H1 (cell line): ENCODE measurements at regions not wholly inside any gene's neighbourhood (a gene's known extent, or its start where the extent isn't known, plus 50 kb on each side); places are given as distances from the start of the nearest gene placed in this dataset.
A peak's percentile ranks its signal among the peaks of the same experiment; 100 is the strongest.

Source experiments
- CTCF ChIA-PET: fragments of 300-600 bp; sonication (Branson Sonifier 250); formaldehyde crosslinking; loops from one replicate; lab custom pipeline; 2021; ENCODE audit not compliant: partially characterized antibody; lab: Charles Lee
- POLR2A ChIA-PET: fragments of 300-600 bp; sonication (Branson Sonifier 250); formaldehyde crosslinking; loops from one replicate; lab custom pipeline; 2021; ENCODE audit warnings: inconsistent platforms; ENCODE audit not compliant: partially characterized antibody; lab: Charles Lee
- DNase-seq, 2 experiments: peaks; one replicate each; pipeline versions ENCODE4 v3.0.0 to v3.0.0-alpha.2; 2010 to 2022; ENCODE audit warnings: low spot score in 2 of 2, low read depth in 1 of 2, mixed read lengths in 1 of 2
- FAIRE-seq: peaks from 2 replicates; lab custom pipeline; 2011; peaks lifted over from hg19 to GRCh38; lab: Jason Lieb, UNC
- H2AFZ ChIP-seq: 2 replicates; pipeline ENCODE4 v1.8.1; 2012; ENCODE audit warnings: low read length, inconsistent platforms
- H2AK5ac ChIP-seq: 2 replicates; pipeline ENCODE4 v1.6.1; 2013; ENCODE audit warnings: low read depth, low read length
- H2BK120ac ChIP-seq: replicated peaks from 2 replicates; pipeline ENCODE3; 2013; ENCODE audit warnings: low read depth, low read length, inconsistent platforms
- H2BK12ac ChIP-seq: 2 replicates; pipeline ENCODE4 v1.6.1; 2013; ENCODE audit warnings: low read depth, low read length
- H2BK15ac ChIP-seq: 2 replicates; pipeline ENCODE4 v1.6.1; 2013; ENCODE audit warnings: low read length
- H2BK20ac ChIP-seq: 2 replicates; pipeline ENCODE4 v1.6.1; 2013; ENCODE audit warnings: low read length
- H2BK5ac ChIP-seq: 2 replicates; pipeline ENCODE4 v1.6.1; 2013; ENCODE audit warnings: low read depth, low read length
- H3K14ac ChIP-seq: 2 replicates; pipeline ENCODE4 v1.6.1; 2013; ENCODE audit warnings: inconsistent platforms; ENCODE audit not compliant: insufficient read length
- H3K18ac ChIP-seq: 2 replicates; pipeline ENCODE4 v1.6.1; 2013; ENCODE audit warnings: low read length; ENCODE audit errors: extremely low read depth
- H3K23ac ChIP-seq: 2 replicates; pipeline ENCODE4 v1.6.1; 2013; ENCODE audit warnings: inconsistent platforms; ENCODE audit not compliant: insufficient read length
- H3K23me2 ChIP-seq: 2 replicates; pipeline ENCODE4 v1.6.1; 2013; ENCODE audit warnings: low read depth, low read length
- H3K27ac ChIP-seq: 2 replicates; pipeline ENCODE4 v1.6.1; 2011; ENCODE audit warnings: low read depth, low read length, inconsistent platforms
- H3K27me3 ChIP-seq, 4 experiments: replicated peaks in 1 of 4; 1 replicate in 1 of 4; 2 replicates in 3 of 4; pipeline versions ENCODE4 v1.6.1 to v1.8.1; 2011 to 2013; ENCODE audit warnings: low read length in 3 of 4, mild to moderate bottlenecking in 3 of 4, inconsistent platforms in 2 of 4, mixed read lengths in 2 of 4, moderate library complexity in 1 of 4; ENCODE audit not compliant: control insufficient read depth in 3 of 4, insufficient read depth in 3 of 4; ENCODE audit errors: extremely low read depth in 1 of 4
- H3K36me3 ChIP-seq, 4 experiments: 2 replicates each; pipeline versions ENCODE4 v1.6.1 to v1.8.1; 2011 to 2013; ENCODE audit warnings: mild to moderate bottlenecking in 4 of 4, low read length in 3 of 4, moderate library complexity in 2 of 4, control low read depth in 1 of 4, inconsistent platforms in 1 of 4; ENCODE audit not compliant: insufficient read depth in 4 of 4, control insufficient read depth in 2 of 4
- H3K4ac ChIP-seq: replicated peaks from 2 replicates; pipeline ENCODE3; 2013; ENCODE audit warnings: low read length, low read depth, mixed read lengths, inconsistent platforms; ENCODE audit not compliant: insufficient read length
- H3K4me1 ChIP-seq, 4 experiments: replicated peaks in 1 of 4; 1 replicate in 1 of 4; 2 replicates in 3 of 4; pipeline versions ENCODE4 v1.6.1 to v1.8.1; 2011 to 2013; ENCODE audit warnings: low read length in 3 of 4, inconsistent platforms in 2 of 4, mixed read lengths in 1 of 4; ENCODE audit not compliant: insufficient read depth in 4 of 4, control insufficient read depth in 3 of 4
- H3K4me2 ChIP-seq, 2 experiments: 2 replicates each; pipeline versions ENCODE4 v1.6.1 to v1.8.1; 2011 to 2013; ENCODE audit warnings: low read depth in 2 of 2, low read length in 2 of 2, control low read depth in 1 of 2, inconsistent platforms in 1 of 2, mild to moderate bottlenecking in 1 of 2; ENCODE audit not compliant: insufficient read depth in 1 of 2
- H3K4me3 ChIP-seq, 4 experiments: fragments of 200-600, 300-600 bp in 1 of 4; sonication (generic), shearing (Covaris generic), sonication (Bioruptor Twin) in 1 of 4; 2 replicates each; pipeline versions ENCODE4 v1.5.1 to v1.8.1; 2011 to 2016; ENCODE audit warnings: low read length in 4 of 4, low read depth in 3 of 4, control low read depth in 2 of 4, inconsistent platforms in 2 of 4, mild to moderate bottlenecking in 2 of 4, mixed read lengths in 1 of 4, moderate library complexity in 1 of 4; ENCODE audit not compliant: insufficient read depth in 2 of 4; ENCODE audit errors: extremely low read depth in 1 of 4
- H3K56ac ChIP-seq: replicated peaks from 2 replicates; pipeline ENCODE3; 2013; ENCODE audit warnings: low read depth, mild to moderate bottlenecking, mixed read lengths, low read length, inconsistent platforms; ENCODE audit not compliant: insufficient read length
- H3K79me1 ChIP-seq: 2 replicates; pipeline ENCODE4 v1.6.1; 2013; ENCODE audit warnings: low read depth, low read length, control low read depth
- H3K79me2 ChIP-seq, 2 experiments: 2 replicates each; pipeline versions ENCODE4 v1.6.1 to v1.8.1; 2012 to 2013; ENCODE audit warnings: low read length in 2 of 2, mild to moderate bottlenecking in 2 of 2, inconsistent platforms in 1 of 2; ENCODE audit not compliant: insufficient read depth in 2 of 2, control insufficient read depth in 1 of 2
- H3K9ac ChIP-seq, 4 experiments: replicated peaks in 1 of 4; 1 replicate in 1 of 4; 2 replicates in 3 of 4; pipeline versions ENCODE4 v1.6.1 to v1.8.1; 2011 to 2013; ENCODE audit warnings: low read depth in 3 of 4, low read length in 3 of 4, control low read depth in 2 of 4, mild to moderate bottlenecking in 2 of 4, moderate library complexity in 2 of 4, inconsistent platforms in 1 of 4; ENCODE audit errors: extremely low read depth in 1 of 4
- H3K9me3 ChIP-seq, 2 experiments: 2 replicates each; pipeline versions ENCODE4 v1.6.1 to v1.8.1; 2012 to 2013; ENCODE audit warnings: mild to moderate bottlenecking in 2 of 2, moderate library complexity in 2 of 2, control low read depth in 1 of 2, inconsistent platforms in 1 of 2, low read depth in 1 of 2, low read length in 1 of 2, mixed read lengths in 1 of 2; ENCODE audit not compliant: insufficient read depth in 2 of 2
- H4K20me1 ChIP-seq, 2 experiments: replicated peaks in 1 of 2; 2 replicates each; pipeline versions ENCODE3 to v1.8.1; 2011 to 2013; ENCODE audit warnings: inconsistent platforms in 2 of 2, low read length in 2 of 2, mild to moderate bottlenecking in 1 of 2; ENCODE audit not compliant: insufficient read depth in 2 of 2, control insufficient read depth in 1 of 2
- H4K5ac ChIP-seq: 2 replicates; pipeline ENCODE4 v1.6.1; 2013; ENCODE audit warnings: low read length, low read depth, mixed read lengths, inconsistent platforms; ENCODE audit not compliant: insufficient read length
- H4K8ac ChIP-seq: 2 replicates; pipeline ENCODE4 v1.8.0; 2013; ENCODE audit warnings: mild to moderate bottlenecking, moderate library complexity, low read length, inconsistent platforms; ENCODE audit not compliant: insufficient read depth; ENCODE audit errors: extremely low read depth
- H4K91ac ChIP-seq: replicated peaks from 2 replicates; pipeline ENCODE3; 2013; ENCODE audit warnings: low read length, mixed read lengths, inconsistent platforms; ENCODE audit not compliant: insufficient read length
- TAF1 ChIP-seq: IDR thresholded peaks from 2 replicates; pipeline ENCODE4 v1.6.1; 2011; ENCODE audit warnings: mild to moderate bottlenecking, low read depth, low read length
- YY1 ChIP-seq: IDR thresholded peaks from 2 replicates; pipeline ENCODE4 v1.6.1; 2011; ENCODE audit warnings: low read depth, mild to moderate bottlenecking, low read length
- WGBS, 2 experiments: shearing (Covaris generic) in 1 of 2; methylation state at CpG; one replicate each; pipeline versions ENCODE4 v1.1.6 to v1.1.7; 2013 to 2015; ENCODE audit warnings: low lambda C conversion rate in 2 of 2, mixed read lengths in 2 of 2, inconsistent platforms in 1 of 2, low coverage in 1 of 2, missing lambda C conversion rate in 1 of 2; ENCODE audit not compliant: insufficient replicate concordance in 2 of 2, insufficient coverage in 1 of 2, insufficient read length in 1 of 2; ENCODE audit errors: extremely low coverage in 1 of 2, missing lambda C conversion rate in 1 of 2; 5-methylcytosine and 5-hydroxymethylcytosine counted together
- TF ChIP-seq, protein P1 (sequence below), 3 experiments: IDR thresholded peaks; 1 replicate in 2 of 3; 2 replicates in 1 of 3; pipeline versions ENCODE4 v1.5.1 to v1.6.1; 2011; ENCODE audit warnings: low read length in 3 of 3, mild to moderate bottlenecking in 3 of 3, inconsistent platforms in 2 of 3, low read depth in 1 of 3, moderate library complexity in 1 of 3; ENCODE audit not compliant: insufficient read depth in 1 of 3; ENCODE audit errors: control extremely low read depth in 1 of 3
- TF ChIP-seq, protein P2 (sequence below): IDR thresholded peaks from 2 replicates; pipeline ENCODE4 v1.6.1; 2012; ENCODE audit warnings: low read length, inconsistent platforms

DNA sequence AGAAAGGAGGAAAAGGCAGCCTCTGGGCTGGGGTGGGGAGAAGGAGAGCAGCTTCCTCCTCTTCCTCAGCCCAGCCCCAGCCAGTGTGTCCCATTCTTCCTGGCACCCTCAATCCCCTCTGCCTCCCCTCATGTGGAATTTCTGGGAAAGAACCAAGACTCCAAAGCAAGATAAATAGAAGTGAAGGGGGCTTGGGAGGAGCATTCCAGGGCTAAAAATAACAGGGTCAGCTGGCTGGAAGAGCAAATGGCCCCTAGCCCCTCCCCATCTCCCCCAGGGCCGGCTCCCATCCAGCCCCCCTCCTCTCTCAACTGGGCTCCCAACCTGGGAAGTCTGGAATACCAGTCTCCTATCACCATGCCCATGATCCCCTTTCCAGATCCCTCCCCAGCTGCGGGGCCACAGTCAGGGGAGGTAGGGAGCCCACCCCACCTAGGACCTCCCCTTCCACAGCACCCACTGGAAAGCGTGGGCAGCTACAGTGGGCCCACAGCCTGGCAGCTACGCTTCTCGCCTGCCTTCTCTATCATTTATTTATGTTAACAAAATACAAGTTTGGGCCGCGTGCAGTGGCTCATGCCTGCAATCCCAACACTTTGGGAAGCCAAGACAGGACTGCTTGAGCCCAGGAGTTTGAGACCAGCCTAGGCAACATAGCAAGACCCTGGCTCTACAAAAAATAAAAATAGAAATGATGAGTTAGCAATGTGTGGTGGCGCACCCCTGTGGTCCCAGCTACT lies 88.3 kb downstream of the IRF2BPL start:
- FAIRE-seq (no peak), DNase-seq (no peak)
- Histone ChIP-seq H3K4me2 (no peak overlapping the region), H3K27ac (peak overlapping the region; percentile 7; the same call in 1 of the 2 replicates), H2AFZ (no peak overlapping the region), H2AK5ac (peak overlapping the region; percentile 80; the same call in 1 of the 2 replicates), H3K18ac (peak overlapping the region; percentile 80; the same call in 1 of the 2 replicates), H3K23ac (no peak overlapping the region), H3K4me1 (peaks cover 0 to 24% (median 11%) of the 10 kb centered on the region in 4 experiments; a peak in 6 of 7 replicates), H4K8ac (0 out of 2 replicates have a peak overlapping the region, but pooled peaks have one; percentile 39), H3K23me2 (no peaks in the 10 kb centered on the region), H4K5ac (no peak overlapping the region), H3K9me3 (no peaks in the 10 kb centered on the region), H3K4ac (no peak overlapping the region), H3K36me3 (no peaks in the 10 kb centered on the region), H2BK5ac (peak overlapping the region; percentile 75; the same call in 1 of the 2 replicates), H3K27me3 (no peaks in the 10 kb centered on the region), H3K56ac (no peak overlapping the region), H2BK15ac (peak overlapping the region; percentile 72), H4K20me1 (no peaks in the 10 kb centered on the region), H2BK12ac (peak overlapping the region; percentile 68; the same call in 1 of the 2 replicates), H2BK20ac (peak overlapping the region; percentile 32; the same call in 1 of the 2 replicates), H3K9ac (peak overlapping the region in 1 of 4 experiments; percentile 28; a peak in 2 of 7 replicates), H2BK120ac (no peak overlapping the region), H3K79me1 (no peaks in the 10 kb centered on the region; the same call in 1 of the 2 replicates), H3K4me3 (no peak overlapping the region), H3K14ac (no peak overlapping the region), H3K79me2 (no peaks in the 10 kb centered on the region), H4K91ac (peak overlapping the region; percentile 50)
- ChIA-PET POLR2A (interaction anchor here (0.6 to 5.3 kb wide), 6 partner anchors 15 to 97 kb away, joined by 3 to 29 read pairs (median 4); no protein-coding TSS in a partner anchor), CTCF (interaction anchor here (0.7 to 21.9 kb wide), 12 partner anchors 10 to 948 kb away, joined by 3 to 403 read pairs (median 5); no protein-coding TSS in a partner anchor)
- WGBS, 2 experiments = 86% methylated on average over 8 of the region's 8 CpGs; no CpG with 5 or more reads in 1 of the 2 experiments
- TF ChIP-seq YY1 (no peak), TAF1 (no peak)
- TF ChIP-seq, protein P1, sequence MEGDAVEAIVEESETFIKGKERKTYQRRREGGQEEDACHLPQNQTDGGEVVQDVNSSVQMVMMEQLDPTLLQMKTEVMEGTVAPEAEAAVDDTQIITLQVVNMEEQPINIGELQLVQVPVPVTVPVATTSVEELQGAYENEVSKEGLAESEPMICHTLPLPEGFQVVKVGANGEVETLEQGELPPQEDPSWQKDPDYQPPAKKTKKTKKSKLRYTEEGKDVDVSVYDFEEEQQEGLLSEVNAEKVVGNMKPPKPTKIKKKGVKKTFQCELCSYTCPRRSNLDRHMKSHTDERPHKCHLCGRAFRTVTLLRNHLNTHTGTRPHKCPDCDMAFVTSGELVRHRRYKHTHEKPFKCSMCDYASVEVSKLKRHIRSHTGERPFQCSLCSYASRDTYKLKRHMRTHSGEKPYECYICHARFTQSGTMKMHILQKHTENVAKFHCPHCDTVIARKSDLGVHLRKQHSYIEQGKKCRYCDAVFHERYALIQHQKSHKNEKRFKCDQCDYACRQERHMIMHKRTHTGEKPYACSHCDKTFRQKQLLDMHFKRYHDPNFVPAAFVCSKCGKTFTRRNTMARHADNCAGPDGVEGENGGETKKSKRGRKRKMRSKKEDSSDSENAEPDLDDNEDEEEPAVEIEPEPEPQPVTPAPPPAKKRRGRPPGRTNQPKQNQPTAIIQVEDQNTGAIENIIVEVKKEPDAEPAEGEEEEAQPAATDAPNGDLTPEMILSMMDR (IDR thresholded peaks at IDR 0.05; ENCODE audit: control extremely low read depth in 1 of 3, insufficient read depth in 1 of 3, low read depth in 1 of 3, low read length in 3 of 3) = no peak
- TF ChIP-seq, protein P2, sequence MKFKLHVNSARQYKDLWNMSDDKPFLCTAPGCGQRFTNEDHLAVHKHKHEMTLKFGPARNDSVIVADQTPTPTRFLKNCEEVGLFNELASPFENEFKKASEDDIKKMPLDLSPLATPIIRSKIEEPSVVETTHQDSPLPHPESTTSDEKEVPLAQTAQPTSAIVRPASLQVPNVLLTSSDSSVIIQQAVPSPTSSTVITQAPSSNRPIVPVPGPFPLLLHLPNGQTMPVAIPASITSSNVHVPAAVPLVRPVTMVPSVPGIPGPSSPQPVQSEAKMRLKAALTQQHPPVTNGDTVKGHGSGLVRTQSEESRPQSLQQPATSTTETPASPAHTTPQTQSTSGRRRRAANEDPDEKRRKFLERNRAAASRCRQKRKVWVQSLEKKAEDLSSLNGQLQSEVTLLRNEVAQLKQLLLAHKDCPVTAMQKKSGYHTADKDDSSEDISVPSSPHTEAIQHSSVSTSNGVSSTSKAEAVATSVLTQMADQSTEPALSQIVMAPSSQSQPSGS = no peak
